SK-N-SH (cell line): ENCODE measurements at regions not wholly inside any gene's neighbourhood (a gene's known extent, or its start where the extent isn't known, plus 50 kb on each side); places are given as distances from the start of the nearest gene placed in this dataset.

Experiments
- CTCF ChIA-PET: fragments of 300-600, 350-600 bp; formaldehyde crosslinking; extraction: SDS; loops from one replicate; lab custom pipeline; 2021; lab: Yijun Ruan, JAX
- POLR2A ChIA-PET: fragments of 350-600 bp; sonication (Branson Sonifier 250); formaldehyde crosslinking; extraction: SDS; loops from one replicate; lab custom pipeline; 2020; ENCODE audit warnings: antibody characterized with exemption, inconsistent platforms; lab: Yijun Ruan, JAX
- DNase-seq: peaks from one replicate; pipeline ENCODE4 v3.0.0; 2012
- H2AFZ ChIP-seq: fragments of 200-600 bp; sonication (generic); 2 replicates; pipeline ENCODE4 v1.8.1; 2016; ENCODE audit warnings: antibody characterized with exemption, mild to moderate bottlenecking, low read depth
- H3F3A ChIP-seq: fragments of 200-600 bp; sonication (generic); replicated peaks from 2 replicates; pipeline ENCODE3; 2016; ENCODE audit warnings: antibody characterized with exemption, mild to moderate bottlenecking; ENCODE audit not compliant: insufficient read depth
- H3K27ac ChIP-seq, 2 experiments: fragments of 200-500 bp in 1 of 2; fragments of 200-600 bp in 1 of 2; sonication (Bioruptor generic) in 1 of 2; sonication (generic), shearing (Covaris generic) in 1 of 2; 2 replicates each; pipeline versions ENCODE4 v1.5.1 to v1.6.1; 2014 to 2016; ENCODE audit warnings: low read depth in 2 of 2, inconsistent platforms in 1 of 2, low read length in 1 of 2, mild to moderate bottlenecking in 1 of 2, mixed read lengths in 1 of 2
- H3K27me3 ChIP-seq: fragments of 200-600 bp; sonication (generic), shearing (Covaris generic); 2 replicates; pipeline ENCODE4 v1.6.1; 2016; ENCODE audit warnings: mixed run types; ENCODE audit not compliant: insufficient read depth
- H3K36me3 ChIP-seq, 2 experiments: fragments of 200-500 bp in 1 of 2; fragments of 200-600 bp in 1 of 2; sonication (Bioruptor generic) in 1 of 2; sonication (generic) in 1 of 2; replicated peaks in 1 of 2; 2 replicates each; pipeline versions ENCODE3 to v1.5.1; 2014 to 2016; ENCODE audit warnings: low read length in 1 of 2, mild to moderate bottlenecking in 1 of 2; ENCODE audit not compliant: insufficient read depth in 2 of 2, control insufficient read depth in 1 of 2
- H3K4me1 ChIP-seq, 2 experiments: fragments of 200-500 bp in 1 of 2; fragments of 200-600 bp in 1 of 2; sonication (Bioruptor generic) in 1 of 2; sonication (generic), shearing (Covaris generic) in 1 of 2; 2 replicates each; pipeline versions ENCODE4 v1.5.1 to v1.6.1; 2014 to 2016; ENCODE audit warnings: low read depth in 1 of 2, low read length in 1 of 2, mixed run types in 1 of 2; ENCODE audit not compliant: insufficient read depth in 2 of 2, control insufficient read depth in 1 of 2
- H3K4me2 ChIP-seq: fragments of 200-600 bp; sonication (generic), shearing (Covaris generic); 2 replicates; pipeline ENCODE4 v1.6.1; 2017; ENCODE audit warnings: mixed run types
- H3K4me3 ChIP-seq, 2 experiments: fragments of 200-500 bp in 1 of 2; fragments of 200-600 bp in 1 of 2; sonication (Bioruptor generic) in 1 of 2; sonication (generic), shearing (Covaris generic) in 1 of 2; 2 replicates each; pipeline versions ENCODE4 v1.5.1 to v1.8.1; 2014 to 2016; ENCODE audit warnings: low read depth in 2 of 2, inconsistent platforms in 1 of 2, low read length in 1 of 2, mild to moderate bottlenecking in 1 of 2, mixed read lengths in 1 of 2, moderate library complexity in 1 of 2
- H3K79me2 ChIP-seq: fragments of 200-600 bp; sonication (generic); 2 replicates; pipeline ENCODE4 v1.8.1; 2017; ENCODE audit warnings: mild to moderate bottlenecking; ENCODE audit not compliant: insufficient read depth
- H3K9ac ChIP-seq: fragments of 200-600 bp; sonication (generic); 2 replicates; pipeline ENCODE4 v1.6.1; 2017; ENCODE audit warnings: mixed run types
- H3K9me2 ChIP-seq: fragments of 200-600 bp; sonication (generic); 2 replicates; pipeline ENCODE4 v1.6.1; 2017; ENCODE audit warnings: mixed run types
- H3K9me3 ChIP-seq: fragments of 200-600 bp; sonication (generic); 2 replicates; pipeline ENCODE4 v1.6.1; 2017; ENCODE audit warnings: mixed run types, mild to moderate bottlenecking, moderate library complexity
- H4K20me1 ChIP-seq: fragments of 200-600 bp; sonication (generic); 2 replicates; pipeline ENCODE4 v1.6.1; 2017; ENCODE audit warnings: mild to moderate bottlenecking, mixed run types; ENCODE audit not compliant: insufficient read depth
- CHD2 ChIP-seq: fragments of 150-350 bp; IDR thresholded peaks from 2 replicates; pipeline ENCODE4 v1.6.1; 2018; ENCODE audit warnings: low read length; ENCODE audit not compliant: partially characterized antibody
- CTCF ChIP-seq: fragments of 200-600 bp; sonication (generic); IDR thresholded peaks from 2 replicates; pipeline ENCODE4 v1.6.1; 2017; ENCODE audit warnings: antibody characterized with exemption, mild to moderate bottlenecking, moderate library complexity
- ELF1 ChIP-seq: IDR thresholded peaks from 2 replicates; pipeline ENCODE4 v1.4.0; 2012
- EP300 ChIP-seq, 2 experiments: IDR thresholded peaks; 2 replicates each; pipeline versions ENCODE4 v1.4.0 to v1.6.1; 2012; ENCODE audit warnings: borderline replicate concordance in 1 of 2, low read depth in 1 of 2, low read length in 1 of 2
- EZH2phosphoT487 ChIP-seq: fragments of 200-600 bp; sonication (generic); IDR thresholded peaks from 2 replicates; pipeline ENCODE4 v1.6.1; 2017; ENCODE audit warnings: low read depth, mixed run types, mild to moderate bottlenecking, antibody characterized with exemption, moderate library complexity, borderline replicate concordance
- FOXJ3 ChIP-seq: sonication (generic); formaldehyde crosslinking; IDR thresholded peaks from 2 replicates; pipeline ENCODE4 v1.5.1; 2020; ENCODE audit warnings: mild to moderate bottlenecking, missing genetic modification reagents
- FOXM1 ChIP-seq: IDR thresholded peaks from 2 replicates; pipeline ENCODE4 v1.4.0; 2012; ENCODE audit warnings: low read depth, mild to moderate bottlenecking
- JUND ChIP-seq: IDR thresholded peaks from 2 replicates; pipeline ENCODE4 v1.4.0; 2012
- MAX ChIP-seq: IDR thresholded peaks from 2 replicates; pipeline ENCODE4 v1.4.0; 2012; ENCODE audit warnings: low read depth
- MEF2A ChIP-seq: IDR thresholded peaks from 2 replicates; pipeline ENCODE4 v1.4.0; 2012; ENCODE audit warnings: low read depth, borderline replicate concordance
- NRF1 ChIP-seq: IDR thresholded peaks from 2 replicates; pipeline ENCODE4 v1.6.1; 2012; ENCODE audit warnings: low read depth, mild to moderate bottlenecking, low read length
- REST ChIP-seq: IDR thresholded peaks from 2 replicates; pipeline ENCODE4 v1.6.1; 2012; ENCODE audit warnings: mild to moderate bottlenecking, low read depth, low read length, moderate library complexity
- RFX5 ChIP-seq: IDR thresholded peaks from 2 replicates; pipeline ENCODE4 v1.6.1; 2012; ENCODE audit warnings: mild to moderate bottlenecking, improper control_type of control experiment, low read length
- RXRA ChIP-seq: IDR thresholded peaks from 2 replicates; pipeline ENCODE4 v1.4.0; 2012; ENCODE audit warnings: low read depth, mild to moderate bottlenecking, borderline replicate concordance
- SIN3A ChIP-seq: IDR thresholded peaks from 2 replicates; pipeline ENCODE4 v1.6.1; 2012; ENCODE audit warnings: low read depth, mild to moderate bottlenecking, low read length, moderate library complexity, borderline replicate concordance
- TAF1 ChIP-seq: IDR thresholded peaks from 2 replicates; pipeline ENCODE4 v1.6.1; 2012; ENCODE audit warnings: low read depth, mild to moderate bottlenecking, low read length, moderate library complexity, borderline replicate concordance
- TCF12 ChIP-seq: IDR thresholded peaks from 2 replicates; pipeline ENCODE4 v1.4.0; 2012
- TEAD4 ChIP-seq: IDR thresholded peaks from 2 replicates; pipeline ENCODE4 v1.4.0; 2012; ENCODE audit warnings: mild to moderate bottlenecking, borderline replicate concordance; ENCODE audit not compliant: insufficient read depth
- ZBTB33 ChIP-seq: IDR thresholded peaks from 2 replicates; pipeline ENCODE4 v1.4.0; 2012; ENCODE audit warnings: low read depth, borderline replicate concordance
- WGBS: methylation state at CpG from one replicate; pipeline ENCODE4 v1.1.6; 2017; ENCODE audit warnings: low lambda C conversion rate; 5-methylcytosine and 5-hydroxymethylcytosine counted together

- Histone ChIP-seq H3K36me3 (no peaks in the 10 kb centered on the region), H3K9ac (no peak overlapping the region), H3K27me3 (no peaks in the 10 kb centered on the region; the same call in 1 of the 2 replicates), H3K4me1 (no peaks in the 10 kb centered on the region), H3F3A (no peaks in the 10 kb centered on the region), H3K4me2 (no peak overlapping the region), H4K20me1 (no peaks in the 10 kb centered on the region), H3K4me3 (no peak overlapping the region), H3K27ac (no peak overlapping the region), H3K79me2 (no peaks in the 10 kb centered on the region), H3K9me2 (no peaks in the 10 kb centered on the region), H2AFZ (no peak overlapping the region), H3K9me3 (no peaks in the 10 kb centered on the region)
- ChIA-PET CTCF (no interaction called here), POLR2A (no interaction called here)
- no peak for DNase-seq
- TF ChIP-seq TEAD4 = no peak
- no peak for TF ChIP-seq FOXM1
- TF ChIP-seq NRF1 = no peak
- TF ChIP-seq TCF12 = no peak
- no peak for TF ChIP-seq SIN3A
- 50% methylated on average over 17 of the region's 17 CpGs for WGBS
Measured at GRCh38 chr4:187215438-187215837, 491.8 kb upstream of the FAT1 start.

- H3K79me2 ChIP-seq = no peaks in the 10 kb centered on the region
- H2AFZ ChIP-seq = no peak overlapping the region
- H3K36me3 ChIP-seq = no peaks in the 10 kb centered on the region
- no peak overlapping the region for H3K27ac ChIP-seq
- H3K9me2 ChIP-seq = no peaks in the 10 kb centered on the region
- H3K4me3 ChIP-seq = no peak overlapping the region
- no peak overlapping the region for H3K9ac ChIP-seq
- H4K20me1 ChIP-seq = no peaks in the 10 kb centered on the region
- POLR2A ChIA-PET = no interaction called here
- CTCF ChIA-PET = no interaction called here
- H3K27me3 ChIP-seq = no peaks in the 10 kb centered on the region; the same call in 1 of the 2 replicates
- no peak for DNase-seq
- TF ChIP-seq SIN3A (no peak), MEF2A (no peak), RXRA (no peak), REST (no peak), MAX (no peak), RFX5 (no peak), CTCF (no peak), FOXJ3 (CRISPR knock-in tag) (no peak), TAF1 (no peak), TEAD4 (no peak), ELF1 (no peak), EP300 (IDR thresholded peaks at IDR 0.05; ENCODE audit: borderline replicate concordance in 1 of 2, low read depth in 1 of 2, low read length in 1 of 2) (no peak), JUND (no peak), EZH2phosphoT487 (no peak), NRF1 (no peak), CHD2 (no peak), ZBTB33 (no peak)
- H3K4me1 ChIP-seq = no peaks in the 10 kb centered on the region
- WGBS = 62% methylated on average over 18 of the region's 20 CpGs
- no peak overlapping the region for H3K4me2 ChIP-seq
- no peaks in the 10 kb centered on the region for H3K9me3 ChIP-seq
- H3F3A ChIP-seq = no peaks in the 10 kb centered on the region
Measured at GRCh38 chr4:187218705-187219245, 495.1 kb upstream of the FAT1 start.
